Activated gamma-delta T cell treated with Interleukin-2 at 50 U/mL for 16 hours (primary cell): ENCODE measurements at regions not wholly inside any gene's neighbourhood (a gene's known extent, or its start where the extent isn't known, plus 50 kb on each side); places are given as distances from the start of the nearest gene placed in this dataset.

Source experiments
- DNase-seq: peaks from one replicate; pipeline ENCODE4 v3.0.0-alpha.2; 2020

DNA sequence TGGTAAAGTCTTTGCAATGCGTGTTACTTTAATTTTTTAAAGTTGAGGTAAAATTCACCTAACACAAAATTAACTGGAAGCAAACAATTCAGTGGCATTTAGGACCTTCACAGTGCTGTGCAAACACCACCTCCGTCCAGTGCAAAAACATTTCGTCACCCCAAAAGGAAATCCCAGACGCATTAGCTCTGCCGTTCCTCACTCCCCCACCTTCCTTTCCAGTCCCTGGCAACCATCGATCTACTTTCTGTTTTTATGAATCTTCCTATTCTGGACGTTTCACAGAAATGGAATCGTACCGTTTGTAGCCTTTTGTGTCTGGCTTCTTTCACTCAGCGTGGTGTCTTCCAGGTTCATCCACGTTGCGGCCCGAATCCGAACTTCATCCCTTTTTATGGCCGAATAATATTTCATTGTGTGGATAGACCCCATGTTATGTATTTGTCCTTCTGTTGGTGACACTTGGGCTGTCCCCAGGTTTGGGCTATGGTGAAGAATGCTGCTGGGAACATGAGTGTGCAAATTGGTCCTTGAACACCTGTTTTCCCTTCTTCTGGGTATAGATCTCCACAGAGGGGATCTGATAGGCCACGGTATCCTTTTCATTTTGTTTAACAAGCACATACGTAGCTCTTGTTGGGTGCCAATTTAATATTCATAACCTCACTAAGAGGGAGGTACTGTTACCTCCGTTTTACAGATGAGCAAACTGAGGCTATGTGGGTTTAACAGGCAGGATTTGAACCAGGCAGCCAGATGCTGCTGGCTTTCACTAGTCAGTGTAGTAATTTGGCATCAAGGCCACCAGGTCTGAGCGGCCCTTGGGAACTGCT lies 232.0 kb upstream of the GSE1 start:
- no peak for DNase-seq

GRCh38 chr16:85381738-85382592 lies 231.2 kb upstream of the GSE1 start:
- no peak for DNase-seq

DNA sequence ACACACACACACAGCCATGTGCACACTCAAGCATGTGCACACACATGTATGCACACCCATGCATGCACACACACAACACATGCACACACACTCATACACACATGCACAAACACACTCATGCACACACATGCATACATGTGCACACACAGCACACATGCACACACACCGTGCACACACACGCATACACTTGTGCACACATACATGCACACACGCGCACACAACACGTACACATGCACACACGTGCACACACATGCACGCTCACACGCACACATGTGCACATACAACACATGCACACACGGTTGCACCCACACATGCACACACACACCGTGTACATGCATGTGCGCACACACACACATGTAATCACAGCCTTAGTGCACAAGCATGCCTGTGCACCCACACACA lies 230.4 kb upstream of the GSE1 start:
- no peak for DNase-seq

- DNase-seq: no peak
Measured at GRCh38 chr16:85383836-85384832, 229.0 kb upstream of the GSE1 start.

DNA sequence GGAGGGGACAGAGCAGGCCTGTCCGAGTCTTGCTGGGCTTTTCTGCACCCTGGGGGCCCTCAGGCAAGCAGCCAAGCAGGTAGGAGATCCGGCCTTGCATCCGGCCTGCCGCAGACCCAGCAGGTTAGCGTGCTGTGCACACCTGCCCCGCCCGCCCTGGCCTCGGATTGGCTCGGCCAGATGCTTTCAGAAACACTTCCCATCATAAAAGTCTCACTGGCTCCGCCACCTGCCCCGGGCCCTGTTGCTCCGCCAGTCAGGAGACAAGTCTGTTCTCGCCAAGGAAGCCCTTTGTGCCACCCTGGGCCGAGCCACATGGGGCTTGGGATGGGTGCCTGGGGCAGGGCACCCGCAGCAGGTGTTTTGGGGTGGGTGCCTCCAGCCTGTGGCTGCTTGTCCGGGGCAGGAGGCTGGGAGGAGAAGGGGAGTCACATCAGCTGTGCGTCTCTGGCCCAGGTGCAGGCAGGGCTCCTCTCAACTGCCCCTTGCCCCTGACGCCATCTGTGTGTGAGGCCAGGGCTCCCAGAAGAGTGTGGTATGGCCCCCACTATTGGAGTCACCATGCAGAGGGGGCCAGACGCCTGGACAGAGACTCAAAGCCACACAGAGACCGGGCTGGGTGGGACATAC lies 228.2 kb upstream of the GSE1 start:
- DNase-seq: no peak

GRCh38 chr16:85385463-85386331 lies 227.4 kb upstream of the GSE1 start:
- no peak for DNase-seq

DNA sequence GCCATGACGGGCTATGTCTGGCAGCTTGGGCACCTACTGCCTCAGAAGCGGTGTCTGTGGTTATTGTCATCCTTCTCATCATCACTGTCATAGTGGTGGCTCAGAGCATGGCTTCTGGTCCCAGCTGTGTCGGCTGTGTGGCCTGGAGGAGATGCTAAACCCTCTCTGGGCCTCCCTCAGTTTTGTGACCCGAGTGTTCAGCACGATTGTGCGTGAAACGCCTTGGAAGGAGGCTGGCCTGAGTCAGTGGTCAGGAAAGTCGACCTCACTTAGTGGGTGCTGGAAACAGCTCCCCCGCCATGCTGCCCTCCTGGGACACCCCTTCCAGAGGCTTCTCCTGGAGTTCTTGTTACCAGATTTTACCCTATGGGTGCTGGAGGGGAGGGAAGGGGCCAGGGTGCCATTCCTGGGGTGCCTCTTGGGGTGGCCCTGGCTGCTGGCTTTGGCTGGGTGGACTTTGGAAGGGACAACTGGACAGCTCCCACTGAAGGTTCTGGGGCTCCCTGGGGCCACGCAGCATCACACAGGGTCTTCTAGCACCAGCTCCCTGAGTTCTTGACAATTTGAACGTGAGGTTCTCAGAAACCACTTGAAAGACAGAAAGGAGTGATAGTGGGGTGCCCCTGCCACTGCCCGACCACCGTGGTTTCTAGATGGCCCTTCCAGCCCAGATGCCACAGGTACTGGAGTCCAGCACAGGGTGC lies 226.5 kb upstream of the GSE1 start:
- no peak for DNase-seq

GRCh38 chr16:85387171-85387507 lies 226.0 kb upstream of the GSE1 start:
- no peak for DNase-seq

DNA sequence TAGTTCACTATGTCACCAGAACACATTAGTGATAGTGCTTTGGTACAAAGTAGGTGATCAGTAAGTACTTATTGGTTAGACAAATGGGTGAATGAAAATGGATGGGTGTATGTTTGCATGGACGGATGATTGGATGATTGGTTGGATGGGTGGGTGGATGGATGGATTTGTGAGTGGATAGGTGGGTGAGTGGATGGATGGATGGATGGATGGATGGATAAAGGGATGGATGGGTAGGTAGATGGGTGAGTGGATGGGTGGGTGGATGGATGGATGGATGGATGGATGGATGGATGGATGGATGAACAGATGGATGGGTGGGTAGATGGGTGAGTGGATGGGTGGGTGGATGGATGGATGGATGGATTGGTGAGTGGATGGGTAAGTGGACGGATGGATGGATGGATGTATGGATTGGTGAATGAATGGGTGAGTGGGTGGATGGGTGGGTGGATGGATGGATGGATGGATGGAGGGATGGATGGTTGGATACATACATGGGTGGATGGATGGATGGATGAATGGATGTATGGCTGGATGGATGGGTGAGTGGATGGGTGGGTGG lies 225.3 kb upstream of the GSE1 start:
- no peak for DNase-seq

DNA sequence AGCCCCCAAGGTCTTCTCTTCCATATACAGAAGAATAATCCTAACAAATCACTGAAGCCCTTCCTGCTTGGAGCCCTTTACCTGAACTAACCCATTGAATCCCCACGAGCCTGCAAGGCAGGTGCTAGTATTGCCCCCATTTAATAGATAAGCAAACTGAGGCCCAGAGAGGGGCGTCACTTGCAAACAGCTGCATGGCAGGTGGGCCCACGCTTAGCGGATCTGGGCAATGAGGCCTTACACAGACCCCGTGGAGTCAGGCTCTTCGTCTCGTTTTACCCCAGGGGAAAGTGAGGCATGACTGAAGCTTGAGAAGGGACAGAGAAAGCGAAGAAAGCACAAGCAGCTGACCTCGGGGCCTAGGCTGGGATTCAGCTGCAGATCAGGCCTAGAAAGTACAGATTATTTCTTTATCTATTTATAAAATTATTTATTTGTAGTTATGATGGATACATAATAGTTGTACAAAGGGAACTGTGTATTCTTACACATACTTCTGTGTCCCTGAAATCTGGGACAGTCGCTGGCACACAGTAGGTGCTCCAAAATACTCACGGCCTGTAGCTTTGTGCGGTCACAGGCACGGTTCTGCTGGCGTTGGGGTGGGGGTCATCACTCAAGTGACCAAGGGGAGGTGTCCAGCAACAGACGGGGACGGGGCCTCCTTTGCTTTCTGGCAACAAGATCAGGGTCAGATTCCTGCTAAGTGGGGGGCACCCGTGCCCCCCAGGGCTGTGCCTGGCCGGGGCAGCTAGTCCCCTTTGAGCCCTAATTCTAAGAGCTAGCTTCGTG lies 223.2 kb upstream of the GSE1 start:
- no peak for DNase-seq

DNA sequence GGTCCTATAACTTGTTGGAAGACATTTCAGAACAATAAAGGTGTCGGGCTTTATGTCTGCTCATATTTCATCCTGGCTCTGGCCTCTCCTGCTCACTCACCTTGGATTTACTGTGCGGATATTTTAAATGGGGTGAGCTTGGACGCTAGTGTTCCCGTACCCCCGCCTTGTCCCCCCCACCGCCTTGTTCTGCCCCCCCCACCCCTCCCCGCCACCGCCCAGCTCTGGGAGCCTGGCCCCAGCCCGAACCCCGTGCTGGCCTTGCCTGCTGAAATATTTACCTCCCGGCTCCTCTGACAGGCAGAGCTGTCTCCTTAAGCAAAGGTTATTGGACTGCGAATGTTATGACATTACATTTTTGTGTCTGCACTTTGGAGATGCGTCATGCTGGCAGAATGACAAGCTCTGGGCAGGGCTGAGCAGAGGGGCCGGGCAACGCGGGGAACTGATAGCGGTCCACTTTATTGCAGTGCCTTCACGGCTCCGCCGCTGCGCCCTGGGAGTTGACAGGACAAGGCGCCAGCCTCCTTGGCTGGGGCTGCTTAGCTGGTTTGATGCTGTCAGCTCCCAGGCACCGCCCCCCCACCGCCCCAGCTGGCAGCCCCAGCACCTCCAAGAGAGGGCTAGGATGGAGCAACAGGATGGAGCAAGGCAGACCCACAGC lies 222.5 kb upstream of the GSE1 start:
- DNase-seq: no peak

GRCh38 chr16:85391175-85391707 lies 221.9 kb upstream of the GSE1 start:
- DNase-seq: no peak

DNA sequence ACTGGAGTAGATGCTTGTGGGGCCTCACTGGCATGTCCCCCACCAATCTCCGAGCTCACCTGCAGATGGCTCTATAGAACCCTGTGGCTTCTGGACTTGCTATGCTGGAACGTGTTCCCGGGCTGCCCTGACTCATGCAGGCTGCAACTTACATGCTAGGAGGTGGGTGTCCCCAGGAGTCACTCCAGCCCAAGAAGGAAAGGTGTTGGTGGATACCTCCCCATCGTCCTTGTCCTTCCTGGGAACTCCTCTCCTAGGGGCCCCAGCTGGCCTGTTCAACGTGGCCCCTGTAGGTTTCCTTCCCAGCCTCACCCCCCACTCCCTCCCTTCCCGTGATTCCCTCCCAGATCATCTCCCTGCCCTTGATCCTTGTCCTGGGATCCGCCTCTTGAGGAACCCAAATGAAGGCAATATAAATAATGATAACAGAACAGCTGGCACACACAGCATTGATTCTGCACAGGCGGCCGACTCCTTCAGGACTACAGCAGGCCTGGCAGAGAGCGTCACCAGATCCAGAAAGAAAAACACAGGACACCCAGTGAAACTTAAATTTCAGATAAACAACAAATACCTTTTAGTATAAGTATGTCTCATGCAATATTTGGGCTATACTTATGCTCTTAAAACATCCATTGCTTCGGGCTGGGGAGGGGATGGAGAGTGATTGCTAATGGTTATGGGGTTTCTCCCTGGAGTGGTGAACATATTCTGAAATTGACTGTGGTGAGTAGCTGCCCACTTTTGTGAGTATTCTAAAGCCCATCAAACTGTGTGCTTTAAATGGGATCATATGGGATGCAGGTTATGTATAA lies 221.1 kb upstream of the GSE1 start:
- DNase-seq: no peak

GRCh38 chr16:85392756-85393673 lies 220.1 kb upstream of the GSE1 start:
- no peak for DNase-seq

DNA sequence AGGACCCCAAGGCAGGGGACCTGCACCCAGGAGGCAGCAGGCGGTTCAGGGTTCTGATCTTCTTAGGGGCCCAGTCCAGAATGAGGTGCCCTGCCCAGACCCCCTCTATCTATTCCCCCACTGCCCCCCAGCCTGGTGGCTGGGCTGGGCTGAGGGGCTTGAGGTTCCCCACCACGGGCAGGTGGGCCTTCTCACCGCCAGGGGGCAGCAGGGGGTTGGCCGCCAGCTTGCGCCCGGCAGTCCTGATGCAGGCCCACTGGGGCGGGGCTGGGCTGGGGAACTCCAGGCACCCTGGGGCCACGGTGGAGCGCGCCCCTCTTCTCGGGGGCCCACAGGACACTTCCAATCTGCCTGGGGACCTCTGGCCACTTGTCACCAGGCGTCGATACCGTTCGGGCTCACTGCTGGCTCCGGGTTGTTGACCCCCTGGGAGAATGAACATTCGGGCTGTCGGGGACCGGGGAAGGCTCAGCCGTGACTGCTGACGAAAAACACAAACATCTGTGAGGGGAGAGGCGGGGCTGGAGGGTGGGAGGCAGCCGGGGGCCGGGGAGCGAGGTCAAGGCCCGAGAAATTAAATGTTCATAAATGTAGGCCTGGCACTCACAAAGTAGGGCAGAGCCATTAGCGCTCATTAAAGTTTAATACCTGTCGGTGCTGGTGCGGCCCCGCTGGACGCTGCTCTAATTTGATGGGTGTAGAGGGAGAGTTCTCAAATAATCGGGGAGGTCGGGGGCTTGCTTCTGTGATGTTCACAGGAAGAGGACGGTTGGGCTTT lies 219.3 kb upstream of the GSE1 start:
- DNase-seq: peak; percentile 71
